GM12891 (cell line): ENCODE measurements at regions not wholly inside any gene's neighbourhood (a gene's known extent, or its start where the extent isn't known, plus 50 kb on each side); places are given as distances from the start of the nearest gene placed in this dataset.
"Not testable (repeated sequence)": the region's sequence is repeated elsewhere in the genome, so short reads cannot be mapped to it uniquely, and the experiment has no call there.

ENCODE experiments used
- DNase-seq: peaks from one replicate; pipeline ENCODE4 v3.0.0; 2011; ENCODE audit warnings: low spot score; ENCODE audit not compliant: insufficient read length
- FAIRE-seq: peaks from 2 replicates; lab custom pipeline; 2011; peaks lifted over from hg19 to GRCh38; lab: Jason Lieb, UNC
- PAX5 ChIP-seq: IDR thresholded peaks from 2 replicates; pipeline ENCODE4 v1.6.1; 2011; ENCODE audit warnings: low read length, moderate library complexity, mild to moderate bottlenecking; ENCODE audit not compliant: insufficient read depth, severe bottlenecking
- POLR2A ChIP-seq: IDR thresholded peaks from 2 replicates; pipeline ENCODE4 v1.6.1; 2011; ENCODE audit warnings: low read depth, low read length, control low read depth
- POLR2AphosphoS5 ChIP-seq: IDR thresholded peaks from 2 replicates; pipeline ENCODE4 v1.6.1; 2011; ENCODE audit warnings: low read depth, low read length, control low read depth
- POU2F2 ChIP-seq: IDR thresholded peaks from 2 replicates; pipeline ENCODE4 v1.6.1; 2011; ENCODE audit warnings: low read depth, mild to moderate bottlenecking, control low read depth, low read length, moderate library complexity
- SPI1 ChIP-seq: IDR thresholded peaks from 2 replicates; pipeline ENCODE4 v1.6.1; 2011; ENCODE audit warnings: low read depth, low read length, control low read depth
- TAF1 ChIP-seq: IDR thresholded peaks from 2 replicates; pipeline ENCODE4 v1.6.1; 2011; ENCODE audit warnings: low read depth, low read length, control low read depth

DNA sequence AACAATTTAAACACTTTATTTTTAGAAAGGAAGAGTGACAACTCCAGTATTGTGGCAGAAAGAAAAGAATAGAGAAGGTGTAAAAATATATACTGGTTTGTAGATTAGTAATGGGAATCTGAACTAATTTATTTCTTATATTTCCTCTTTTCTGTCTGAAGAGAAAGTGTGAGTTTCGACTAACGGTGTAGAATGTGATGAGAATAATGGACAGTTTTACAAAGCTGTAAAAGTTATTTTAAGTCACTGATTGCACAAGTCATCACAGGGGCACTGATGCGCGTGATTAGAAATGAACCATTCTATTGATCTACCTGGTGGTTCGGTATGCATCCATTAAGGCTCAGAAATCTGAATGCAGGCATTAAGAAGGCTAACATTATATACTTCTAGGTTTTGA, 158.5 kb upstream of the ATXN7L3B start:
- FAIRE-seq (no peak), DNase-seq (no peak)
- TF ChIP-seq POLR2AphosphoS5 (no peak), POLR2A (no peak), TAF1 (no peak), PAX5 (no peak)

DNA sequence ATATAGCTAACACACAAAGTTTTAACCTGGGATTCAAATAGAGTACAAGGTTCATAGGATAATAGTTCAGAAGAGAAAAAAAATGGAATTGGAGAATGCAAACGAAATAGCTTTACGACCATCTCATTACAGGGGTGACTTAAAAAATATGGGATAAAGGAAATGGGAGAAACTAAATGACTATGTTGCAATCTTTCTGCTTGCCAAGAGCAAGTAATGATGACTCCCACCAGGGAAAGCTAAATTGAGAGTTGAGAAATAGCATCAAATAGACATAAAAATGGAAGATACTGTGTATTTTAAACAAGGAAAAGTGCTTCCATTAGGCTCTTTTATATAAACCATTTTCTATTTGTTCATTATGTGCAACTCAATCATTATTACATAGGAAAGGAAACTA, 155.7 kb upstream of the ATXN7L3B start:
- TF ChIP-seq POLR2AphosphoS5: no peak
- no peak for TF ChIP-seq TAF1
- no peak for TF ChIP-seq SPI1
- DNase-seq (no peak), FAIRE-seq (no peak)

DNA sequence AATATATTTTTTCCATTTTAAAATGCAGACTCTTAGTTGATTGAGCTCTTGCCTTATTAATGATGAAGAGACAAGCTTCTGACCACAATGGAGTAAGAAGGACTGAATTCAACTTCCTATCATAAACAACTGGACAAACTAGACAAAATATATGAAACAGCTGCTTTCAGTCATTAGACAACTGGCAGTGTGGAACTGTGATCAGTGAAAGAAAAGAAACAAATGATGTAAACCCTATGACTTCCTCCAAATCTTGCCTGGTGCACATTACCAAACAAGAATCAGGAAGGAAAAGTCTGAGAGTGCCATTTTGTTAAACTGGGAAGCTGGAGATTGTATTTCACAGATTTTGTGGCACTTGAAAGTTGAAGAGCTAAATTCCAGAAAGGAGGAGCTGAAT, 154.7 kb upstream of the ATXN7L3B start:
- no peak for DNase-seq
- TF ChIP-seq POU2F2 (no peak), POLR2AphosphoS5 (no peak), PAX5 (no peak), TAF1 (no peak), SPI1 (no peak), POLR2A (no peak)
- FAIRE-seq: no peak

DNA sequence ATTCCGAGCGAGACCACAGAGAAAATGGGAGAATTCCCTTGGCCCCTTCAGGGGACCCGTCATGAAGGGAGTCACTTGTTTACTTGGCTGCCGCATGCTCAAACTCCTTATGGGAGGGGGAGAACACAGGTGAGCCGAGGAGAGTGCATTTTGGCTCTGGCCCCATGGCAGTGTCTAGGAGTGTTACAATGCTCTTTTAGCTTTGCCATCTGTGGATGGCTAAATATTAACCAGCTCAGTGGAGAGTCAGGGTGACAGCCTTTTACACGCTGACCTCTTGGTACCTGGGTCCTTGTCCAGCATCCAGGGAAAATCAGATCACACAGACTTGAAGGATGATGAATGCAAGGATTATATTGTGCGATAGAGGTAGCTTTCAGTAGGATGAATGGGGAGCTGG, 146.4 kb upstream of the ATXN7L3B start:
- DNase-seq: no peak
- FAIRE-seq: no peak
- TF ChIP-seq POU2F2: no peak
- TF ChIP-seq POLR2A: no peak
- TF ChIP-seq POLR2AphosphoS5: no peak
- no peak for TF ChIP-seq PAX5
- no peak for TF ChIP-seq TAF1
- TF ChIP-seq SPI1: no peak

DNA sequence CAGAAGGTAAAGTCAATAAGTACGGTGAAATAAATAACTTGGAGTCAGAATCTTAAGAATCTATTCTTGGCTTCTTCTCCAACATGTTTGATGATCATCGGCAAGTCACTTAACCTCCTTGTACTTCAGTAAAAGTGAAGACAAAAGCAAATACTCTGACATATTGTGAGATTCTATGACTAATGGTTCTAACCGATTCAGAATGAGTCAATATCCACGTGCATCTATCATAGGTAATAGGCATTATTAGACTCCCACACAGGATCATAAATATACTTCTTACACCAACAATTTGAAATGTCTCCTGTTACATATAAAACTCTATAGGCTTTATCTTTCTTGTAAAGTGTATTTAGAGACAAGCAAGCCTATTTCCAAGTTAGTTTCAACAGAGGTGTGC, 144.4 kb upstream of the ATXN7L3B start:
- no peak for TF ChIP-seq SPI1
- TF ChIP-seq POLR2A: no peak
- TF ChIP-seq POU2F2: no peak
- TF ChIP-seq POLR2AphosphoS5: no peak
- no peak for TF ChIP-seq TAF1
- TF ChIP-seq PAX5: no peak
- FAIRE-seq (no peak), DNase-seq (no peak)

DNA sequence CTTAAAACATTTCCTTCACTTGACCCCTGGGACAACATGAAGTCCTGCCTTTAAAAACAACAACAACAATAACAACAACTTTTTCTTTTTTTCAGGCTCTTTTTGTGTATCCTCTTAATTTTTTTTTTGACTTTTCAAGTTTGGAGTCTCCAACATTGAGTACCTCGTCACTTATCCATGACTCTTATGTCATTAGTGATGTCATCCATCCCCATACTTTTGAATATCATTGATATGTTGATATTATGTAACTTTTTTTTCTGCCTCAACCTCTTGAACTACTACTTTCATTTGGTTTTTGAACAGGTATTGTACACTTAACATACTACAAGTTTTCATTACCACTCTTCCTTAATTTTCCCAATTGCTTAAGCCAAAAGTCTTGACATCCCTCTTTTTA, 143.0 kb upstream of the ATXN7L3B start:
- FAIRE-seq: no peak
- DNase-seq: no peak
- TF ChIP-seq PAX5 (no peak), TAF1 (no peak), POLR2A (no peak), SPI1 (no peak), POU2F2 (no peak), POLR2AphosphoS5 (no peak)

DNA sequence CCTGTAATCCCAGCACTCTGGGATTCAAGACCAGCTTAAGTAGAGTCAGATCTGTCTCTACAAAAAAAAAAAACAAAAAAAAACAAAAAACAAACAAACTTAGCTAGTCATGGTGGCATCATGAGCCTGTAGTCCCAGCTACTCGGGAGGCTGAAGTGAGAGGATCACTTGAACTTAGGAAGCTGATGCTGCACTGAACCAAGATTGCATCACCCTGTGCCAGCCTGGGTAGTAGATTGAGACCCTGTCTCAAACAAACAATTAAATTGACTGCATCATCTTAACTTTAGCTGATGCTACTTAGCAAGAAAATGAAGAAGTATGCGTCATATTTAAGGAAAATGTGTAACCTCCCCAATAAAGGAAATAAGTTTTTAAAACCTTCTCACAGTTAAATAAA, 136.6 kb upstream of the ATXN7L3B start:
- DNase-seq (no peak), FAIRE-seq (no peak)
- TF ChIP-seq POLR2A (no peak), POU2F2 (no peak), SPI1 (no peak), POLR2AphosphoS5 (no peak), PAX5 (no peak), TAF1 (no peak)

DNA sequence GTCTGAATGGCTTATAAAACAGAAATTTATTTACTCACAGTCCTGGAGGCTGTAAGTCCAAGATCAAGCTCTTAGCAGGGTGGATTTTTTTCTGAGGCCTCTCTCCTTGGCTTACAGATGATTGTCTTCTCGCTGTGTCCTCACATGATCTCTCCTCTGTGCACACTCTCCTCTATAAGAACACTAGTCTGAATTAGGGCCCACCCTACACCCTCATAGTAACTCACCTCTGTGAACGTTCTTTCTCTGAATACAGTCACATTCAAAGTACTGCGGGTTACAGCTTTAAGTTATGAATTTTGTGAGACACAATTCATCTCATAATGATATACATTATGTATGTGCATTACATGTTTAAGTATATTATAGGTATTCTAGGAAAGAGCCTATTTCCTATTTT, 135.7 kb upstream of the ATXN7L3B start:
- FAIRE-seq (no peak), DNase-seq (no peak)
- TF ChIP-seq POU2F2 (no peak), SPI1 (no peak), PAX5 (no peak), POLR2AphosphoS5 (no peak), POLR2A (no peak), TAF1 (no peak)

DNA sequence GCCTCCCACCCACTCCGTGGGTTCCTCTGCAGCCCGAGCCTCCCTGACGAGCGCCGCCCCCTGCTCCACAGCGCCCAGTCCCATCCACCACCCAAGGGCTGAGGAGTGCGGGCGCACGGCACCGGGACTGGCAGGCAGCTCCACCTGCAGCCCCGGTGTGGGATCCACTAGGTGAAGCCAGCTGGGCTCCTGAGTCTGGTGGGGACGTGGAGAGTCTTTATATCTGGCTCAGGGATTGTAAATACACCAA, 134.5 kb upstream of the ATXN7L3B start:
- not testable (repeated sequence) for FAIRE-seq, DNase-seq

DNA sequence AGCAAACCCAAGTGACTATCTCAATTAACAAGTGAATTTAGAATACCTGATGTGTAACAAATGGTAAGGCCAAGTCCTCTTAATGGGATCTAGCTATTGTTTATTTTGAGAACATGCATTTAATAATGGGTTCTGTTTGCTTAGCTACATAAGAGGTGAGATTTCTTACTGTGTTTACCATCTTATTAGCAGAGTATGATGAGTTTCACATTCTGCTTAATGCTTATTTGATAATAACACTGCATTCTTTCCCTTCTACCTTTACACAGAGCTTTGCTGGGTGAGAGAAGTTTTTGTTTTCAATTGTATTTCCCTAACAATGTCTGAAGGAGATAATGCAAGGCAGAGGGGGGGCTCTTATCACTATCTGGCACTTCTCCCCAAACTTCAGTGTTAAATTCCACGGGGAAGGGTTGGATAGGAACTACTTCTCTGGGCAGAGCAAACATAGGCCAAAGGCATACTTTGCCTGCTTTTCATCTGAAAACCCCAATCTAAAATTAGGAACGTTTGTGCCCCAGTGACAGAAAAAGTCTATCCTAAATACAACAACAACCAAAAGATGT, 129.0 kb upstream of the ATXN7L3B start:
- TF ChIP-seq POLR2A: no peak
- TF ChIP-seq PAX5: no peak
- no peak for TF ChIP-seq POU2F2
- TF ChIP-seq POLR2AphosphoS5: no peak
- no peak for TF ChIP-seq SPI1
- no peak for TF ChIP-seq TAF1
- DNase-seq: no peak
- no peak for FAIRE-seq
